Lower leg skin (tissue), 3 donors: ENCODE measurements at regions not wholly inside any gene's neighbourhood (a gene's known extent, or its start where the extent isn't known, plus 50 kb on each side); places are given as distances from the start of the nearest gene placed in this dataset.

Experiments used
- POLR2A ChIP-seq, 2 donors: fragments of 450-650 bp; IDR thresholded peaks; one replicate each; pipeline ENCODE4 v1.6.1; 2016 to 2017; ENCODE audit warnings: antibody characterized with exemption in 2 of 2, mild to moderate bottlenecking in 1 of 2, moderate library complexity in 1 of 2
- TF ChIP-seq, protein P1 (sequence below), 3 donors: fragments of 450-650 bp; IDR thresholded peaks; one replicate each; pipeline ENCODE4 v1.5.1; 2016; ENCODE audit warnings: antibody characterized with exemption in 3 of 3, mild to moderate bottlenecking in 3 of 3, moderate library complexity in 2 of 3

GRCh38 chr4:143054971-143055370 is 129.7 kb upstream of the USP38 start:
- TF ChIP-seq, protein P1, sequence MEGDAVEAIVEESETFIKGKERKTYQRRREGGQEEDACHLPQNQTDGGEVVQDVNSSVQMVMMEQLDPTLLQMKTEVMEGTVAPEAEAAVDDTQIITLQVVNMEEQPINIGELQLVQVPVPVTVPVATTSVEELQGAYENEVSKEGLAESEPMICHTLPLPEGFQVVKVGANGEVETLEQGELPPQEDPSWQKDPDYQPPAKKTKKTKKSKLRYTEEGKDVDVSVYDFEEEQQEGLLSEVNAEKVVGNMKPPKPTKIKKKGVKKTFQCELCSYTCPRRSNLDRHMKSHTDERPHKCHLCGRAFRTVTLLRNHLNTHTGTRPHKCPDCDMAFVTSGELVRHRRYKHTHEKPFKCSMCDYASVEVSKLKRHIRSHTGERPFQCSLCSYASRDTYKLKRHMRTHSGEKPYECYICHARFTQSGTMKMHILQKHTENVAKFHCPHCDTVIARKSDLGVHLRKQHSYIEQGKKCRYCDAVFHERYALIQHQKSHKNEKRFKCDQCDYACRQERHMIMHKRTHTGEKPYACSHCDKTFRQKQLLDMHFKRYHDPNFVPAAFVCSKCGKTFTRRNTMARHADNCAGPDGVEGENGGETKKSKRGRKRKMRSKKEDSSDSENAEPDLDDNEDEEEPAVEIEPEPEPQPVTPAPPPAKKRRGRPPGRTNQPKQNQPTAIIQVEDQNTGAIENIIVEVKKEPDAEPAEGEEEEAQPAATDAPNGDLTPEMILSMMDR (IDR thresholded peaks at IDR 0.05): no peak
- TF ChIP-seq POLR2A (IDR thresholded peaks at IDR 0.05): no peak
